Endothelial cell of umbilical vein (primary cell): ENCODE measurements at regions not wholly inside any gene's neighbourhood (a gene's known extent, or its start where the extent isn't known, plus 50 kb on each side); places are given as distances from the start of the nearest gene placed in this dataset.

Experiments
- CTCF ChIP-seq, 2 donors: IDR thresholded peaks; 1 replicate in 1 of 2; 2 replicates in 1 of 2; pipeline ENCODE4 v1.5.1; 2011; ENCODE audit warnings: low read length in 2 of 2, mild to moderate bottlenecking in 2 of 2, moderate library complexity in 2 of 2, control low read depth in 1 of 2, inconsistent platforms in 1 of 2, low read depth in 1 of 2; ENCODE audit not compliant: insufficient read depth in 1 of 2; ENCODE audit errors: extremely low read depth in 1 of 2
- EZH2 ChIP-seq: IDR thresholded peaks from 2 replicates; pipeline ENCODE4 v1.6.1; 2012; ENCODE audit warnings: borderline replicate concordance, low read depth, mild to moderate bottlenecking, moderate library complexity, low read length, inconsistent platforms; ENCODE audit not compliant: severe bottlenecking
- JUN ChIP-seq: IDR thresholded peaks from 2 replicates; pipeline ENCODE4 v1.6.1; 2011; ENCODE audit warnings: borderline replicate concordance, low read depth; ENCODE audit not compliant: insufficient read length, insufficient read depth
- MAX ChIP-seq: IDR thresholded peaks from 2 replicates; pipeline ENCODE4 v1.6.1; 2011; ENCODE audit not compliant: insufficient read depth, insufficient read length
- POLR2A ChIP-seq: IDR thresholded peaks from 2 replicates; pipeline ENCODE4 v1.6.1; 2012; ENCODE audit warnings: low read depth, mild to moderate bottlenecking, control low read depth, low read length
- POLR2AphosphoS5 ChIP-seq: IDR thresholded peaks from 2 replicates; pipeline ENCODE4 v1.6.1; 2012; ENCODE audit warnings: low read depth, mild to moderate bottlenecking, control low read depth, low read length, moderate library complexity; ENCODE audit not compliant: insufficient read depth

GRCh38 chr3:82802501-82802900 lies 1041.1 kb upstream of the GBE1 start:
- TF ChIP-seq CTCF (IDR thresholded peaks at IDR 0.05; ENCODE audit: extremely low read depth in 1 of 2, insufficient read depth in 1 of 2, low read depth in 1 of 2, low read length in 2 of 2) (no peak), MAX (no peak), POLR2A (no peak), POLR2AphosphoS5 (no peak), EZH2 (no peak), JUN (no peak)
